GM18907 (cell line): ENCODE measurements at regions not wholly inside any gene's neighbourhood (a gene's known extent, or its start where the extent isn't known, plus 50 kb on each side); places are given as distances from the start of the nearest gene placed in this dataset.
A peak's percentile ranks its signal among the peaks of the same experiment; 100 is the strongest.
"Not testable (repeated sequence)": the region's sequence is repeated elsewhere in the genome, so short reads cannot be mapped to it uniquely, and the experiment has no call there.

Experiments
- ATAC-seq: cut with Tn5 transposase; IDR thresholded peaks from one replicate; pipeline ENCODE4 v1.9.1; 2021; ENCODE audit warnings: mild to moderate bottlenecking, moderate library complexity; ENCODE audit not compliant: unreplicated experiment

- no peak for ATAC-seq
Measured at GRCh38 chr7:83832009-83832408, 183.1 kb upstream of the SEMA3E start.

GRCh38 chr7:83827036-83827435 lies 178.1 kb upstream of the SEMA3E start:
- ATAC-seq, result no peak

GRCh38 chr7:83824214-83824613 lies 175.3 kb upstream of the SEMA3E start:
- no peak for ATAC-seq

- ATAC-seq, result no peak
Measured at GRCh38 chr7:83821866-83822265, 172.9 kb upstream of the SEMA3E start.

DNA sequence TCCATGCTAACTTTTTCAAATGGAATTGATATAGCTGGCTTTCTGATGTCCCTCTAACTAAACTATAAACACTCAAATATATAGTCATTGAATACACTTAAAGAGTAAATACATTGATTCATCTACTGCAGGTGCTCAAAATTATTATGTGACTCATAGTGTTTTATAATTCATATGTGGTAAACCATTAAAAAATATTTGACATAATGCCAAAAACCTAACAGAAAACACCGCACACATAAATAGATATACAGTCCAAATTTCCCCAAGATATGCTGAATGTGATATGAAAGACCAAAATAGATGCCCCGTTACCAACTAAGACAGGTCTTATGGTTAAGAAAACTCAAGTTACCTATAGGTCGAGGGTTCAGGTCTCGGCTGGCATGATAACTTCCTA lies 171.7 kb upstream of the SEMA3E start:
- ATAC-seq, result no peak

GRCh38 chr7:83819911-83820310 lies 171.0 kb upstream of the SEMA3E start:
- ATAC-seq, result no peak

DNA sequence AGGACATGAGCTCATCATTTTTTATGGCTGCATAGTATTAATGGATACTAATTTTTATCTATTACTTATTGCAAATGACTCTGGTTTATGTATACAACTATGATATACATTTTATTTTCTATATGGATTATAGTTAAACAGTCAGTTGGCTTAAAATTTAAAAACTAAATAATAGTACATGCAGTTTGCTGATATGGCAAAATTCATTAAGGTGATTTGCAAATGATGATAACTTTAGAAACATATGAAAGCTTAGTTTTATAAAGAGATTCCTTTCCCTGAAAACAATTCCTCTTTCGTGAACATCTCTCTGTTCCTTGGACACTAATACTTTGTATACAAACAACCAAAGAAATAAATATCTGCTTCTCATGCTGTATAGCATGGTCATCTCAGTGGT lies 165.5 kb upstream of the SEMA3E start:
- ATAC-seq, result no peak

GRCh38 chr7:83812563-83812962 lies 163.6 kb upstream of the SEMA3E start:
- not testable (repeated sequence) for ATAC-seq

- ATAC-seq, result no peak
Measured at GRCh38 chr7:83808982-83809381, 160.0 kb upstream of the SEMA3E start.

DNA sequence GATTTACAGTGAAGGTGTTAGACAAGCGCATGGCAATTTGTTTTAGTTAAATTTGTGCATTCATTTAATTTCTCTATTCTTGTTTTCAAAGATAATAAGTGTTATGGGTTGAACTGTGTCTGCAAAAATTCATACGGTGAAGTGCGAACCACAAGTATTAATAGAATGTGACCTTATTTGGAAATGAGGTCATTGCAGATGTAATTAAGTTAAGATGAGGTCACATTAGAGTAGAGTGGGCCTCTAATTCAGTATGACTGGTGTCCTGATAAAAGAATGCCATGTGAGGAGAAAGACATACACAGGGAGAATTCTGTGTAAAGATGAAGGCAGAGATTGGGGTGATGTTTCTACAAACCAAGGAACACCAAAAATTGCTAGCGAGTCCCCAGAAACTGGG lies 158.8 kb upstream of the SEMA3E start:
- no peak for ATAC-seq

DNA sequence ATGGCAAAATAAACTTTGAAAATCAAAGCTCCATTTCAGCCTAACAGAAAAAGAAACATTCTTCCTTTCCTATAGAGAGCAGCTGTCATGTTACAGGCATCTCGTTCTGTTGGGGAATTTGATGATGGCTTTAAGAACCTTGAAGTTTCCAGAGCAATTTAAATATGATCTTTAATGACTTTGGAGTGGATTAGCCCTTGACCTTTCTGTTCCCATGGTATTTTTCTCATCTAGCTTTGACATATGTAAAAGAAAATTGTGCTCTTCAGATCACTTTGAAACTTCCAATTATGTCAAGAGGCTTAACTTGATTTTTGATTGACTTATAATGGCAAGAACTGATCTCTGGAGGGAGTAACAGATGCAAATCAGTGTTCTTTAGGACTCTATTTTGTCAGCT lies 157.6 kb upstream of the SEMA3E start:
- ATAC-seq, result no peak

GRCh38 chr7:83799333-83799732 lies 150.4 kb upstream of the SEMA3E start:
- no peak for ATAC-seq

GRCh38 chr7:83798489-83798888 lies 149.6 kb upstream of the SEMA3E start:
- ATAC-seq, result no peak

- peak; percentile 45 for ATAC-seq
Measured at GRCh38 chr7:83796760-83797159, 147.8 kb upstream of the SEMA3E start.

- ATAC-seq, result no peak
Measured at GRCh38 chr7:83794829-83795228, 145.9 kb upstream of the SEMA3E start.

GRCh38 chr7:83793558-83793957 lies 144.6 kb upstream of the SEMA3E start:
- no peak for ATAC-seq

GRCh38 chr7:83791737-83792136 lies 142.8 kb upstream of the SEMA3E start:
- no peak for ATAC-seq

GRCh38 chr7:83786858-83787257 lies 137.9 kb upstream of the SEMA3E start:
- no peak for ATAC-seq

GRCh38 chr7:83782628-83783027 lies 133.7 kb upstream of the SEMA3E start:
- ATAC-seq, result no peak

- ATAC-seq, result no peak
Measured at GRCh38 chr7:83778073-83778443, 129.1 kb upstream of the SEMA3E start.

GRCh38 chr7:83777406-83778072 lies 128.6 kb upstream of the SEMA3E start:
- no peak for ATAC-seq

DNA sequence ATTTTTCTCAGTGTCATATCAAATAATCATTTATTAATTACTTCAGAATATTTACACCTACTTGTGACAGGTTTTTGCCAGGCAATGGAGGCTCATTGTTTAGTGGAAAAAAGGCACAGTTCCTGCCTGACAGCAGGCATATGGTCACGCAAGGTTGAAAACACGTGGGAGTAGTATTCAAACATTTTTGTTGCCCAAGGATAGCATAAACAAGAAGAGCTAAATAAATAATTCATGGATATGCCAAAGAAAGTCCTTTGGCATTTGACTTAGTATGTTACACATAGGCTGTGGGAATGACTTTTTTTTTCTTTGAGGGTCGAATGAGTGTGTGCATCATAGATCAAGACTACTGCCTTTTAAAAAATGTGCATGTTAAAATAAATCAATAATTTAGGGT lies 120.5 kb upstream of the SEMA3E start:
- ATAC-seq, result no peak

GRCh38 chr7:83751217-83751616 lies 102.3 kb upstream of the SEMA3E start:
- ATAC-seq, result no peak
